NCI-H2227 treated with DMSO at 0.1 percent for 48 hours (cell line): ENCODE measurements at regions not wholly inside any gene's neighbourhood (a gene's known extent, or its start where the extent isn't known, plus 50 kb on each side); places are given as distances from the start of the nearest gene placed in this dataset.
A peak's percentile ranks its signal among the peaks of the same experiment; 100 is the strongest.
"Not testable (repeated sequence)": the region's sequence is repeated elsewhere in the genome, so short reads cannot be mapped to it uniquely, and the experiment has no call there.

ENCODE experiments used
- DNase-seq: peaks from one replicate; lab custom pipeline; 2025; lab: John Stamatoyannopoulos, UW

- DNase-seq, result no peak
Measured at GRCh38 chr5:107068782-107069181, 602.0 kb downstream of the EFNA5 start.

DNA sequence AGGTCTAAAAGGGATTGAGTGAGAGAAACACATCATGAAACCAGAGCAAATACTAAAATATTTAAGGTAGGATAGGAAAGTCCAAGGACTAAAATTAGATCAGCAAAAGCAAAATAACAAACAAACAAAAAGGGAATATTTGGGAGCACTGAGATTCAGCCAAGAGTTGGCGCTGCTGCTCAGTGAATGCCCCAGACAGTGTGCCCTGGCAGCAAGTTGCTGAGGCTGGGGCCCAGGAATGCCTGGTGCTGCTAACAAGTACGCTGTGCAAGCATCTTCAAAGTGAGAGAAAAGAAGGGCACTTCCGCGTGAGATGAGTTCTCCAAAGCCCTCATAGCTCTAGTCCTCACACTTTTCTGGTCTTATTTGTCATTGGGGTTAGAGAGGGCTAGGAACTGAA lies 603.3 kb downstream of the EFNA5 start:
- DNase-seq, result no peak

GRCh38 chr5:107063511-107063910 lies 607.2 kb downstream of the EFNA5 start:
- no peak for DNase-seq

DNA sequence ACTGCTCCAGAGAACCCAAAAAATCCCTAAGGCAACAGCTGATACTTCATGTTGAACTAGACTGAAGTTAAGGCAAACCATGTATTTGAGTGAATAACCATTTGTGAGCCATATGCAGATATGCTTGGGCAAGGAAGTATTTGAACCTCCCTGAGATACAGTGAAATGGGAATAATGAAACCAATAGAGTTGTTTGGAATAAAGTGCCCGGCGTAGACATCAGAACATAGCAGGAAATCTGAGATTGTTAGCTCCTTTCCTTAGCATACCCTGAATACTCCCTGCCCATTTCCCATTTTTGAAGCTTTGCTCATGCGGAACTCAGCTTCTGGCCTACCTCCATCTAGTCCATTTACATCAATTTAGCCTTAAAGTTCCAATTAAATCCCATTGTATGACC lies 611.9 kb downstream of the EFNA5 start:
- DNase-seq, result no peak

- no peak for DNase-seq
Measured at GRCh38 chr5:107058235-107058634, 612.5 kb downstream of the EFNA5 start.

DNA sequence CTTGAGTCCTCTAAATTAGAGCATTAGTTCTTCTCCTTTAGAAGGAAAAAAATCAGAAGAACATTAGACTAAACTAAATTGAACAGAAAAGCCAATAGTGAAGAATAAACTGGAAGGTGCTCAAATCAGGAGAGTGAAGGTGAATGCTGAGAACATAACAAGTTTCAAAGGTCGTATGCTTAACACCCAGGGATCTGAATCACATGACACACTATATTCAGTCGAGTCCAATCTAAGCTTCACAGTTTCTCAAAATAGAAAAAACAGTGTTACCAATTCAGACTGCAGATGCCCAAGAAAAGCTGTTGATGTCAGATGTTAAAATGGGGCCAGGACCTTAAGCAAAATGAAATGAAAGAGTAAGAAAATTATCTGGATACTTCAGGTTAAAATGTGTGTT lies 614.5 kb downstream of the EFNA5 start:
- DNase-seq, result no peak

DNA sequence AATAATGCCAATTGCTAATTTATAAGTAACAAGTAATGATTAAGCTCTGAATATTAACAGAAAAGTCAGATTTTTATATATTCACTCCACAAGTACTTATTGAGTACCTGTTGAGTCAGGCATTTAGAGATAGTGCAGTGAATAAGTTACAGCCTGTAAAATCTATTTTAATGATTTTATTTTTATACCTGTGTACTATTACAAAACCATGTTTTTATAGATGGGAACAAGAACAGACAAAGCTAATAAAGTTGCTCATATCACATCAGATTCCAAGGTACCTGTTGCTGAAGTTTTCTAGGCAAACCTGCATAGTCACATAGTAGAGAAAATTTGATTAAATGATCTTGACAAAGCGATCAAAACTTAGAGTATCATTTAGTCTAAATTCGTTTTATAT lies 623.7 kb downstream of the EFNA5 start:
- no peak for DNase-seq

DNA sequence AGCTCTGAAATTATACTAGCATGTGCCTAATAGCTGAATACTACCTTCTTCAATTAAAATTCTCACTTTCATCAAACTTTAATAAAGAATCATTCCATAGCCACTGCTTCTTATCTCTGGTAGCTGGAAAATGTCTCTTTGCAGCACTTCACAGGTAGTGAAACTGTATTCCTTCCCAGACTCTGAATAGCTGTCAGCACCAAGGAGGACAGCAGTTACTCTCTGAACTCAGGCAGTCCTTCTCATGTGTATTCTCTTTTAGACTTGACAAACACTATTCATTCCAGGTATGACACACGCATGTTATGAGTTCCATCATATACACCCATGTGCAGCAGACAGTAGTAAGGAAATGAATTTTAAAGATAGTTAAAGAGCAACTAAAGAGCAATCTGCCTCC lies 627.1 kb downstream of the EFNA5 start:
- DNase-seq, result no peak

GRCh38 chr5:107040907-107041306 lies 629.8 kb downstream of the EFNA5 start:
- peak; percentile 6 for DNase-seq

- no peak for DNase-seq
Measured at GRCh38 chr5:107032629-107033028, 638.1 kb downstream of the EFNA5 start.

GRCh38 chr5:107028938-107029337 lies 641.8 kb downstream of the EFNA5 start:
- DNase-seq, result no peak

DNA sequence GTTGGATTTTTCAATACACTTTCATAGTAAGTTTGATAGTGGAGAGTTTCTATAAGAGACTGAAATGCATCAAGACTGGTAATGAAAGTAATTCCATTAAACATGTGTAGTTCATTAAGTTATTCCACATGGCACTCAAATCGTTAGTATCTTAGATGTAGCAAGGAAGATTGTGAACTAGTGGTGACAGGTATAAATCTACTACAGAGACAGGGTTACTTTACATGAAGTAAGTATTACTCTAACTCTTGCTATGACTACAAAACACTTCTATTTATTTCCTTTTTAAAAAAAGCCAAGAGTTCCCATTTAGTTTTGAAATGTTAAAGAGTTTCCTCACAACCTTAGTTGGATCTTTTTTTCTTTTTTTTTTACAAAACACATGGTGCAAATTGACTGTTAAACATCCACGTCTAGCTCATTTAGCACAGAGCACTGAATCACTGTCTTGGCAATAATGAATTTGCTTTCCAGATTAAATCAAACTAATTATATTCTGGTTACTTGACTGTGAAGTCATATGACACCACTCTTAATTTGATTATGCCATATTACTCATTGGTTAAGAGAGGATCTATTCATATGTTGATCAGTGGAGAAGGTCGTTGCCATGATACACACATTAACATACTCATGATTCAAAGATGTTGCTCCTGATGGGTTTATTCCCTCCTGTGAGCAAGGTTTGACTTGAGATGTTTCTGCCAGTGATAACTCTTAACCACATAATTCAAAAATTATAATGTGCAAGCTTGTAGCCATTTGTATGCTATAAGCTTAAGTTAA lies 644.8 kb downstream of the EFNA5 start:
- no peak for DNase-seq

GRCh38 chr5:107023732-107024131 lies 647.0 kb downstream of the EFNA5 start:
- DNase-seq, result no peak

- DNase-seq, result no peak
Measured at GRCh38 chr5:107021575-107021974, 649.2 kb downstream of the EFNA5 start.

DNA sequence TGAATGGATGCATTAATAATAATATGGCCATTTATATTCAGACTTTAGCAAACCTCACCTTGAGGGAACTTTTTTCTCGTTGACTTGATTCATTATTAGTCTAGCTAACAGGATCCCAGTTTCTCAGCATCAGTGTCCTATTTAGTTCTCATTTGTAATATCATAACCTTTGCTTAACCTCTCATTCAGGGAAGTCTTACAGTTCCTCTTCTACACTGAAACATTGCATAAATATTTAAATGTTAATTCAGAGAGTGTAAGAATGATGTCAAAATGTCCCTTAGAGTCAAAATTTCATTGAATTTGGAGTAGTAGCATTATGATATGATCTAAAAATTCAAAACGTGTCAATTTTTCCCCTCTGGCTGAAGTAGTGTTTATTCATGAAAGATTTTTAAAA lies 650.1 kb downstream of the EFNA5 start:
- no peak for DNase-seq

GRCh38 chr5:107017616-107018015 lies 653.1 kb downstream of the EFNA5 start:
- DNase-seq, result no peak

GRCh38 chr5:107012371-107012770 lies 658.4 kb downstream of the EFNA5 start:
- DNase-seq, result no peak

GRCh38 chr5:107011605-107012004 lies 659.1 kb downstream of the EFNA5 start:
- DNase-seq, result no peak

DNA sequence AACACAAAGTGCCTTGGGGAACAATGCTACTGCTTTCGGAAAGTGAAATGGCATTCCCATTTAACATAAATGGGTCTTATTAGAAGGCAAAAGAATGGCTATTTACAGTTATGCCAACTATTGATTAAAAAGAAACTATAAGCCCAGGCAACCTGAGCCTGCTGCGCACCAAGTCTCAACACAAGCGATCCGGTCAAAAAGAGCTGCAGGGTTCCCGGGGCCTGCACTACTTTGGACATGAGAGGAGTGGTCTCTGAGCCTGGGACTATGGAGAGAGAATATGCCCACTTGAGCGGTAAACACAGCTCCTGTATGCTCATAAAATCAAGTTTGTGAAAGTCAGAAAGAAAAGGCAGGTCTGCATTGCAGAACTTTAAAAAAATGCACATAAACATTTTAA lies 660.7 kb downstream of the EFNA5 start:
- DNase-seq, result no peak

GRCh38 chr5:107005653-107006052 lies 665.1 kb downstream of the EFNA5 start:
- no peak for DNase-seq

DNA sequence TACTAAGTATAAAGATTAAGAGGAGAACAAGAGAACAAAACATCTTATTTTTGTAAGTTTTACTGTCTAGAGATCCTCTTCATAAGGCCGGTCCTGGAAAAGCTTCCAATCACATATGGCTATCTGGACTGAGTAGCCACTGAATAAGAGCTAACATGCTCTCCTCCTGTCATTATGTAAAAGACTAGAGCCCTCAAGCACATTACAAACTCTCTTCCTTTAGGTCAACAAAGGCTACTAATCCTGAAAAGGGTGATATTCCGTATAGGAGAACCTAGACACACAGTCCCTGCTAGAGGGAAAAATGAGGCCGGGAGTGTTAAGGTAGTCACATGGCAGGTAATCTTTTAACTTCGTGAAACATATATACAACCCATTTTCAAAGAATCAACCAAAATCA lies 665.6 kb downstream of the EFNA5 start:
- DNase-seq, result no peak

GRCh38 chr5:107002115-107002514 lies 668.6 kb downstream of the EFNA5 start:
- DNase-seq, result no peak

DNA sequence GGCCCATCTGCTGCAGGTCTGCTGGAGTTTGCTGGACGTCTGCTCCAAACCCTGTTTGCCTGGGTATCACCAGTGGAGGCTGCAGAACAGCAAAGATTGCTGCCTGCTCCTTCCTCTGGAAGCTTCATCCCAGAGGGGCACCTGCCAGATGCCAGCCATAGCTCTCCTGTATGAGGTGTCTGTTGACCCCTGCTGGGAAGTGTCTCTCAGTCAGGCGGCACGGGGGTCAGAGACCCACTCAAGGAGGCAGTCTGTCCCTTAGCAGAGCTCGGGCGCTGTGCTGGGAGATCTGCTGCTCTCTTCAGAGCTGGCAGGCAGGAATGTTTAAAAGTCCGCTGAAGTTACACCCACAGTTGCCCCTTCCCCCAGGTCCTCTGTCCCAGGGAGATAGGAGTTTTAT lies 671.2 kb downstream of the EFNA5 start:
- not testable (repeated sequence) for DNase-seq

DNA sequence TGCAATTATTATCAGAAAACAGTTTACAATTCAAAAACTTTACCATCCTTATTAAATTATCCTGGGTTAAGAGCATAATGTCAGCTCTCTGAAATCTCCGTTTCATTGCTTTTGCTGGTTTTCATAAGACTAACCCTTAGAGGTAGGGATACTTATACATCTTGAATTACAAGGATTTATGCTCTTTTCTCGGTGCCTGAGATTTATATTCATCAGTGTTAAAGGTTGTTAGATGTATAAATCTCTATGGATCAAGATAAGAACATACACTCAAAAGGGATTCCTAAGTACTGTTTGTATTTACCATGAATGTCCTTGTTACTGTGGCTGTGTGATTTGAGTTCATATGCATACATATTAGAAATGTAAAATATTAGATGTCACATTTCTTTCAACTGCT lies 684.7 kb downstream of the EFNA5 start:
- no peak for DNase-seq
